ENCODE measurements at regions not wholly inside any gene's neighbourhood (a gene's known extent, or its start where the extent isn't known, plus 50 kb on each side); places are given as distances from the start of the nearest gene placed in this dataset.

DNA sequence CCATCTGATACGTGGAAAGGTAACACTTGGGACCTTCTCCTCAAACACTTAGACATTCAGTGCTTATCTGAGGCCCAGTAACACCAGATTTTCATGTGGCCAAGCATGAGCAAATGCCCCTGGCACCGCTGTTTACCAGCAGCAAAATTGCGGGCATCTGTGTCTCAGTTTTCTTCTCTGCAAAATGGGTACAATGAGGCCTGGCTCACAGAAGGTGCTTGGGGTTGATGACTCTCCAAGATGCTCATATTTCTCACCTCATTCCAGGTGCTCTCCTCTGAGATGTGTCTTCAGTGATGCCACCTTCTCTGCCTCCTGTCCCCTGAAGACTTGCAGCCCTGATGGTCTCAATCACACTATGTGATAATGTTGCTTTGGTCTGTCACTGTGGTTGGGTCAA, 321.7 kb downstream of the TSN start:
- TF ChIP-seq, protein P1, sequence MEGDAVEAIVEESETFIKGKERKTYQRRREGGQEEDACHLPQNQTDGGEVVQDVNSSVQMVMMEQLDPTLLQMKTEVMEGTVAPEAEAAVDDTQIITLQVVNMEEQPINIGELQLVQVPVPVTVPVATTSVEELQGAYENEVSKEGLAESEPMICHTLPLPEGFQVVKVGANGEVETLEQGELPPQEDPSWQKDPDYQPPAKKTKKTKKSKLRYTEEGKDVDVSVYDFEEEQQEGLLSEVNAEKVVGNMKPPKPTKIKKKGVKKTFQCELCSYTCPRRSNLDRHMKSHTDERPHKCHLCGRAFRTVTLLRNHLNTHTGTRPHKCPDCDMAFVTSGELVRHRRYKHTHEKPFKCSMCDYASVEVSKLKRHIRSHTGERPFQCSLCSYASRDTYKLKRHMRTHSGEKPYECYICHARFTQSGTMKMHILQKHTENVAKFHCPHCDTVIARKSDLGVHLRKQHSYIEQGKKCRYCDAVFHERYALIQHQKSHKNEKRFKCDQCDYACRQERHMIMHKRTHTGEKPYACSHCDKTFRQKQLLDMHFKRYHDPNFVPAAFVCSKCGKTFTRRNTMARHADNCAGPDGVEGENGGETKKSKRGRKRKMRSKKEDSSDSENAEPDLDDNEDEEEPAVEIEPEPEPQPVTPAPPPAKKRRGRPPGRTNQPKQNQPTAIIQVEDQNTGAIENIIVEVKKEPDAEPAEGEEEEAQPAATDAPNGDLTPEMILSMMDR (IDR thresholded peaks at IDR 0.05): no peak
- TF ChIP-seq EP300 (IDR thresholded peaks at IDR 0.05): no peak
- no peak for TF ChIP-seq POLR2A (IDR thresholded peaks at IDR 0.05)

Data from ovary (tissue), 3 donors.